ACC112 (cell line): ENCODE measurements at regions not wholly inside any gene's neighbourhood (a gene's known extent, or its start where the extent isn't known, plus 50 kb on each side); places are given as distances from the start of the nearest gene placed in this dataset.

ENCODE experiments used
- H2AFZ ChIP-seq: fragments of 200-600 bp; sonication (generic); one replicate; pipeline ENCODE4 v1.6.0; 2017; ENCODE audit warnings: antibody characterized with exemption, low read length; ENCODE audit not compliant: unreplicated experiment
- H3K27ac ChIP-seq: fragments of 200-600 bp; sonication (generic); 2 replicates; pipeline ENCODE4 v1.5.1; 2014; ENCODE audit warnings: low read depth, mild to moderate bottlenecking, antibody characterized with exemption, low read length, moderate library complexity
- H3K27me3 ChIP-seq: fragments of 200-600 bp; sonication (generic); 2 replicates; pipeline ENCODE4 v1.6.1; 2014; ENCODE audit warnings: mild to moderate bottlenecking, antibody characterized with exemption, low read length, moderate library complexity, mixed read lengths; ENCODE audit not compliant: insufficient read depth
- H3K36me3 ChIP-seq: fragments of 200-600 bp; sonication (generic); 2 replicates; pipeline ENCODE4 v1.6.1; 2016; ENCODE audit warnings: mild to moderate bottlenecking, antibody characterized with exemption, low read length, moderate library complexity, mixed read lengths; ENCODE audit not compliant: insufficient read depth
- H3K4me1 ChIP-seq: fragments of 200-600 bp; sonication (generic); one replicate; pipeline ENCODE4 v1.6.1; 2016; ENCODE audit warnings: low read length, mixed read lengths; ENCODE audit not compliant: insufficient read depth, unreplicated experiment, control insufficient read depth
- H3K4me3 ChIP-seq: fragments of 200-600 bp; sonication (generic); 2 replicates; pipeline ENCODE4 v1.5.1; 2014; ENCODE audit warnings: mild to moderate bottlenecking, low read depth, low read length
- H3K79me2 ChIP-seq: fragments of 200-600 bp; sonication (generic); one replicate; pipeline ENCODE4 v1.6.0; 2016; ENCODE audit warnings: low read length; ENCODE audit not compliant: control insufficient read depth, unreplicated experiment, insufficient read depth

DNA sequence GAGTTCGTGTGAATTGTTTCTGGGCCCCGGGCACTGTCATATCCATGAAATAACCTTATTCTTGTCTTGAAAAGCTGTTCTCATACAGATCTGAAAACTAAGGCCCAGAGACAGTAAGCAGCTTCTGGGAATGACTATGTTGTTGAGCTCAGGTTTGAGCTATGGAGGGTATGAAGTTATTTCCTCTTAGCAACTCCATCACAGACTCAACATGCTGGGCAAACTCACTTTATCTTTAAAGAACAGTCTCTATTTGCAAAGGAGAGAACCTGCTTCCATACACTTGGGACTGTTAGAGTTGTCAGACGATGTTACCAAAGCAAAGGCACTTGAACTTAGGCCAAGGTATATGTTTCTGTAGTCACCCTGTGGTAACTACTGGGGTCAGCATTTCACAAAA is 90.0 kb downstream of the GPR88 start:
- Histone ChIP-seq H3K27me3 (no peaks in the 10 kb centered on the region), H2AFZ (peak overlapping the region; percentile 26), H3K4me3 (no peak overlapping the region), H3K36me3 (no peaks in the 10 kb centered on the region), H3K27ac (peak overlapping the region; percentile 96), H3K4me1 (peaks cover 73% of the 10 kb centered on the region), H3K79me2 (no peaks in the 10 kb centered on the region)

DNA sequence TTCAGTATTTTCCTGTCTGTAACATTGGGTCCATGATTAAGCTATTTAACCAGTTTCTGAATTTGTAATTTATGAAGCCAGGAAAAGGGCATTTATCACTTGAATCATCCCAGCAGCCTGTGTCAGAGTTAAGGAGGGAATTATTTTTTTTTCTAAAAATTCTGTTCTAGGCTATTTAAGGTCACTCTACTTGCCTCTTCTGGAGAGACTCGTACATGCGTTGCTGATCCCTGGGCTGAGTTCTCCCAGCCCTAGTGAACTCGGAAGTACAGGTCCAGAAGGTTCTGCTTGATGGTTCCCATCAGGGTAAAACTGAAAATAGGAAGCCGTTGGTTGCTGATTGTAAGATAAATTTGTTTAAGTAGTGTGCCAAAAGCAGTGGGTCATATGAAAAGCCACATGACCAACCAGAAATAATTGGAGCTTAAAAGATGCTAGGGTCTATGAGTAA is 90.7 kb downstream of the GPR88 start:
- H3K4me3 ChIP-seq, result 0 out of 2 replicates have a peak overlapping the region, but pooled peaks have one; percentile 12
- peak overlapping the region; percentile 96 for H3K27ac ChIP-seq

DNA sequence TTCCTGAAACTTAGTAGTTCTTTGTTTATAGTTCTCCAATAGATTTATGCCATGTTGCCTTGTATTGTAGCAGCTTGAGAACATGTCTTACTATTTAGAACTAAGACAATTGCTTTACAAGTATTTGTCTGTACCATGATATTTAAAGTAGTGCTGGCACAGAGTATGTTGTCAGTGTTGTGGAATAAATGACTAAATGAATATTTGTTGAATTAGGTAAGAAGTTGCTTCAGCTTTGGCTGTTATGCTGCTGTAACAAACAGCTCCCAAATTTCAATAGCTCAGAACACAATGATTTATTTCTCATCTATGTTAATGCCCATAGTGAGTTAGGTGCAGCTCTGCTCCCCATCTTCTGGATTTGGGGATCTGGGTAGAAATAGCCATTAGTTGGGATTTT is 90.2 kb upstream of the VCAM1 start:
- no peaks in the 10 kb centered on the region for H3K36me3 ChIP-seq
- H3K27ac ChIP-seq, result peak overlapping the region; percentile 96
- no peaks in the 10 kb centered on the region for H3K27me3 ChIP-seq
- H3K4me1 ChIP-seq, result peaks cover 61% of the 10 kb centered on the region
- H3K4me3 ChIP-seq, result no peak overlapping the region
- H3K79me2 ChIP-seq, result no peaks in the 10 kb centered on the region
- no peak overlapping the region for H2AFZ ChIP-seq

More for the DNA sequence above, 90.7 kb downstream of the GPR88 start:
- H3K4me1 ChIP-seq, result peaks cover 65% of the 10 kb centered on the region
- H3K79me2 ChIP-seq, result no peaks in the 10 kb centered on the region
- H3K36me3 ChIP-seq, result no peaks in the 10 kb centered on the region
- no peaks in the 10 kb centered on the region for H3K27me3 ChIP-seq
- peak overlapping the region; percentile 40 for H2AFZ ChIP-seq

- H3K4me3 ChIP-seq, result peak overlapping the region; percentile 34; the same call in 1 of the 2 replicates
- H2AFZ ChIP-seq, result no peak overlapping the region
- no peaks in the 10 kb centered on the region for H3K36me3 ChIP-seq
- H3K79me2 ChIP-seq, result no peaks in the 10 kb centered on the region
- H3K27ac ChIP-seq, result peak overlapping the region; percentile 96
- peaks cover 56% of the 10 kb centered on the region for H3K4me1 ChIP-seq
- H3K27me3 ChIP-seq, result no peaks in the 10 kb centered on the region
Measured at GRCh38 chr1:100631015-100631551, 88.5 kb upstream of the VCAM1 start.

DNA sequence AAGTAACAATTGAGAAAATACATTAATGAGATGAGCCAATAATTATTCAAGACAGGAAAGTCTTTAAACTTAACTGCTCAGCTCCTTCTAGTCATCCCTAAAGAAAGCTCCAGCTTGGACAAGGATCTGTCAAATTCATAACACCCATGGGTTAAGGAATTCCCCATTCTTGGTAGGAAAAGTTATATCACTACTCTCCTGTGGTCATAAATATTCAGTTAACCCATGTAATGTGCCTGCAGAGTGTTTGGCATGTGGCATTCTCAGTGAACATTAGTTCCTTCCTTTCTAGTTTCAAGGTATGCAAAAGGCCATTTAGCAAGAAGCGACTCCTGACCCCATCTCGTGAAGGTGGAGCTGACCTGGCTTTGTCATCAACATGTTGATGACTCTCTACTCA is 76.7 kb upstream of the VCAM1 start:
- no peak overlapping the region for H2AFZ ChIP-seq
- H3K27ac ChIP-seq, result peak overlapping the region; percentile 69
- peaks cover 29% of the 10 kb centered on the region for H3K4me1 ChIP-seq
- H3K79me2 ChIP-seq, result no peaks in the 10 kb centered on the region
- no peaks in the 10 kb centered on the region for H3K27me3 ChIP-seq
- H3K36me3 ChIP-seq, result no peaks in the 10 kb centered on the region
- peak overlapping the region; percentile 40; the same call in 1 of the 2 replicates for H3K4me3 ChIP-seq

GRCh38 chr1:100643471-100644196 is 75.9 kb upstream of the VCAM1 start:
- Histone ChIP-seq H3K4me1 (peaks cover 29% of the 10 kb centered on the region), H3K36me3 (no peaks in the 10 kb centered on the region), H3K27me3 (no peaks in the 10 kb centered on the region), H3K4me3 (peak overlapping the region; percentile 40), H2AFZ (peak overlapping the region; percentile 66), H3K79me2 (no peaks in the 10 kb centered on the region), H3K27ac (peak overlapping the region; percentile 69)

DNA sequence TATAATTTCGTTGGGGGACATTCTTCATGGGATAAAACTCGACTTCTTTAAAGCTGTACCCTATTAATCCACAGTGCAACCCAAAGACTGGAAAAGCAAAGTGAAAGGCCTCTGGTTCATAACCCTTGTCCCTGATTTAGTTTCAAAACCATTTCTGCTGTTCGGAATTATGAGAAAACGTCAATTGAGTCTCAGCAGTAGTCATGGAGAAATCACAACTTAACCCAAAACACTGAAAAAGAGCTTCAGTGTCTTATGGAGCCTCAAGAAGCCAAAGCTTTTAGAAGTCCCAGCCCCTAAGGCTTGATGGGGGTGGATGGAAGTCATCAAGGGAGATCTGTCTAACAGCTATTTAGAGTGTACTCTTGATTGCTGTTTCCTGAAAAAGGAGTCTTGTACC is 73.5 kb upstream of the VCAM1 start:
- Histone ChIP-seq H3K36me3 (no peaks in the 10 kb centered on the region), H3K79me2 (no peaks in the 10 kb centered on the region), H3K27me3 (no peaks in the 10 kb centered on the region), H3K27ac (peak overlapping the region; percentile 24; the same call in 1 of the 2 replicates), H2AFZ (peak overlapping the region; percentile 72), H3K4me1 (peaks cover 29% of the 10 kb centered on the region), H3K4me3 (peak overlapping the region; percentile 26; the same call in 1 of the 2 replicates)

GRCh38 chr1:100649146-100649545 is 70.4 kb upstream of the VCAM1 start:
- peaks cover 13% of the 10 kb centered on the region for H3K4me1 ChIP-seq
- H2AFZ ChIP-seq, result no peak overlapping the region
- H3K36me3 ChIP-seq, result no peaks in the 10 kb centered on the region
- H3K79me2 ChIP-seq, result no peaks in the 10 kb centered on the region
- H3K4me3 ChIP-seq, result no peak overlapping the region
- no peak overlapping the region for H3K27ac ChIP-seq
- no peaks in the 10 kb centered on the region for H3K27me3 ChIP-seq

- Histone ChIP-seq H3K4me1 (peaks cover 12% of the 10 kb centered on the region), H2AFZ (peak overlapping the region; percentile 35), H3K36me3 (no peaks in the 10 kb centered on the region), H3K4me3 (no peak overlapping the region), H3K27ac (peak overlapping the region; percentile 61), H3K27me3 (no peaks in the 10 kb centered on the region), H3K79me2 (no peaks in the 10 kb centered on the region)
Measured at GRCh38 chr1:100657876-100658715, 61.4 kb upstream of the VCAM1 start.

DNA sequence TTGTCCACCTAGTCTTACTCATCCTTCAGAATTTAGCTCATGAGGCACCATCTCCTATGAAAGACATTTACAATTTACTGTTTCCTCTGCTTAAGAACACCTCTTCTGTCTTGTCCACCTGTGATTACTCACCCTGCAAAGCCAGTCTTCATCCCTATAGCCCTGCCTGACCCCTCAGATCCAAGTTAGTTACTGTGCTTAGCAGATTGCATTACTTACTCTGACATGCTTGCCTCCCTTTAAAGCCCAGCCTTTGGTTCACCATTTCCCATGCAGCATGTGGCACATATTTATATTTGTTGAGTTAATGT is 60.9 kb upstream of the VCAM1 start:
- Histone ChIP-seq H3K27ac (peak overlapping the region; percentile 58), H3K4me3 (no peak overlapping the region), H2AFZ (no peak overlapping the region)

More for the DNA sequence above, 60.9 kb upstream of the VCAM1 start:
- Histone ChIP-seq H3K27me3 (no peaks in the 10 kb centered on the region), H3K36me3 (no peaks in the 10 kb centered on the region), H3K79me2 (no peaks in the 10 kb centered on the region), H3K4me1 (peaks cover 12% of the 10 kb centered on the region)
